Ascending aorta (tissue), 2 donors: ENCODE measurements at regions not wholly inside any gene's neighbourhood (a gene's known extent, or its start where the extent isn't known, plus 50 kb on each side); places are given as distances from the start of the nearest gene placed in this dataset.

Source experiments
- DNase-seq, 2 donors: peaks; one replicate each; pipeline ENCODE4 v3.0.0-alpha.2; 2019; ENCODE audit warnings: low spot score in 2 of 2
- H3K27ac ChIP-seq, 2 donors: fragments of 200-600 bp; sonication (generic); one replicate each; pipeline ENCODE4 v1.5.1; 2016 to 2017; ENCODE audit warnings: mild to moderate bottlenecking in 1 of 2
- H3K27me3 ChIP-seq: fragments of 200-600 bp; sonication (generic); one replicate; pipeline ENCODE4 v1.5.1; 2017
- H3K36me3 ChIP-seq, 2 donors: fragments of 200-600 bp; sonication (generic); one replicate each; pipeline ENCODE4 v1.5.1; 2016
- H3K4me1 ChIP-seq, 2 donors: fragments of 200-600 bp; sonication (generic); one replicate each; pipeline ENCODE4 v1.5.1; 2016 to 2017; ENCODE audit warnings: mild to moderate bottlenecking in 1 of 2
- H3K4me3 ChIP-seq, 2 donors: fragments of 200-600 bp; sonication (generic); one replicate each; pipeline ENCODE4 v1.5.1; 2016 to 2017; ENCODE audit warnings: mild to moderate bottlenecking in 1 of 2
- H3K9me3 ChIP-seq, 2 donors: fragments of 200-600 bp; sonication (generic); one replicate each; pipeline ENCODE4 v1.5.1; 2016
- intact Hi-C: fragments of 100-400 bp; cut with DNase I; formaldehyde crosslinking; loops from one replicate; pipeline ENCODE4 v1.15.1; 2023
- TF ChIP-seq, protein P1 (sequence below), 3 experiments: fragments of 200-600 bp in 2 of 3; fragments of 450-650 bp in 1 of 3; sonication (generic) in 2 of 3; IDR thresholded peaks; one replicate each; pipeline ENCODE4 v1.5.1; 2016 to 2019; ENCODE audit warnings: antibody characterized with exemption in 3 of 3, mild to moderate bottlenecking in 1 of 3, moderate library complexity in 1 of 3

DNA sequence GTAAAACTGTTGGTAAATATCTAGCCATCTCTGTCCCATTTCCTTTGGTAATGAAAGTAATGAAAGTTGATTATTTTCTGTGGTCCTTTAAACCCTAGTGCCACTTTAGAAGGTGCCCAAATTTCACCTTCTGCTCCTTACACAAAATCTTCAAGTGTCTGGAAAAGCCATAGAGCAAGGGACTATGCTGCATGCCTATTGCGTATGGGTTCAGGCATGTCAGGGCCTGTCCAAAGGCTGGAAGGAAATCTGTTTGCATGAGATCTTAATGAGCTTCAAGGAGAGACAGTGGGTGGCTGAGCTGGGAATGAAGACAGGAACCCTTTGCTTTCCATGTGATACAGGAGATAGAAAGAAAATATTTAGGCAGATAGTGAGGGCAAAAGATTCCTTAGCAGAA is 66.6 kb upstream of the CCN6 start:
- no peaks in the 10 kb centered on the region for H3K4me1 ChIP-seq
- no peak overlapping the region for H3K4me3 ChIP-seq
- H3K27me3 ChIP-seq: no peaks in the 10 kb centered on the region
- intact Hi-C loops: no loop called here
- no peaks in the 10 kb centered on the region for H3K9me3 ChIP-seq
- no peak overlapping the region for H3K27ac ChIP-seq
- TF ChIP-seq, protein P1, sequence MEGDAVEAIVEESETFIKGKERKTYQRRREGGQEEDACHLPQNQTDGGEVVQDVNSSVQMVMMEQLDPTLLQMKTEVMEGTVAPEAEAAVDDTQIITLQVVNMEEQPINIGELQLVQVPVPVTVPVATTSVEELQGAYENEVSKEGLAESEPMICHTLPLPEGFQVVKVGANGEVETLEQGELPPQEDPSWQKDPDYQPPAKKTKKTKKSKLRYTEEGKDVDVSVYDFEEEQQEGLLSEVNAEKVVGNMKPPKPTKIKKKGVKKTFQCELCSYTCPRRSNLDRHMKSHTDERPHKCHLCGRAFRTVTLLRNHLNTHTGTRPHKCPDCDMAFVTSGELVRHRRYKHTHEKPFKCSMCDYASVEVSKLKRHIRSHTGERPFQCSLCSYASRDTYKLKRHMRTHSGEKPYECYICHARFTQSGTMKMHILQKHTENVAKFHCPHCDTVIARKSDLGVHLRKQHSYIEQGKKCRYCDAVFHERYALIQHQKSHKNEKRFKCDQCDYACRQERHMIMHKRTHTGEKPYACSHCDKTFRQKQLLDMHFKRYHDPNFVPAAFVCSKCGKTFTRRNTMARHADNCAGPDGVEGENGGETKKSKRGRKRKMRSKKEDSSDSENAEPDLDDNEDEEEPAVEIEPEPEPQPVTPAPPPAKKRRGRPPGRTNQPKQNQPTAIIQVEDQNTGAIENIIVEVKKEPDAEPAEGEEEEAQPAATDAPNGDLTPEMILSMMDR (IDR thresholded peaks at IDR 0.05): no peak
- H3K36me3 ChIP-seq: no peaks in the 10 kb centered on the region
- no peak for DNase-seq

GRCh38 chr6:111988926-111989325 is 65.0 kb upstream of the CCN6 start:
- H3K27me3 ChIP-seq: no peaks in the 10 kb centered on the region
- no peak overlapping the region for H3K4me3 ChIP-seq
- TF ChIP-seq, protein P1 (IDR thresholded peaks at IDR 0.05): no peak
- intact Hi-C loops: no loop called here
- H3K36me3 ChIP-seq: no peaks in the 10 kb centered on the region
- H3K9me3 ChIP-seq: no peaks in the 10 kb centered on the region
- no peak for DNase-seq
- no peak overlapping the region for H3K27ac ChIP-seq
- H3K4me1 ChIP-seq: no peaks in the 10 kb centered on the region

GRCh38 chr6:111989743-111990142 is 64.2 kb upstream of the CCN6 start:
- Histone ChIP-seq H3K27me3 (no peaks in the 10 kb centered on the region), H3K4me3 (no peak overlapping the region), H3K4me1 (no peaks in the 10 kb centered on the region), H3K9me3 (no peaks in the 10 kb centered on the region), H3K36me3 (no peaks in the 10 kb centered on the region), H3K27ac (no peak overlapping the region)
- TF ChIP-seq, protein P1 (IDR thresholded peaks at IDR 0.05): no peak
- intact Hi-C loops: no loop called here
- no peak for DNase-seq

- DNase-seq: no peak
- no peak overlapping the region for H3K27ac ChIP-seq
- TF ChIP-seq, protein P1 (IDR thresholded peaks at IDR 0.05): no peak
- H3K9me3 ChIP-seq: no peaks in the 10 kb centered on the region
- no peak overlapping the region for H3K4me3 ChIP-seq
- no peaks in the 10 kb centered on the region for H3K27me3 ChIP-seq
- no peaks in the 10 kb centered on the region for H3K36me3 ChIP-seq
- no peaks in the 10 kb centered on the region for H3K4me1 ChIP-seq
- intact Hi-C loops: no loop called here
Measured at GRCh38 chr6:111990214-111990613, 63.7 kb upstream of the CCN6 start.

- DNase-seq: no peak
- Histone ChIP-seq H3K4me1 (no peaks in the 10 kb centered on the region), H3K9me3 (no peaks in the 10 kb centered on the region), H3K36me3 (no peaks in the 10 kb centered on the region), H3K27ac (no peak overlapping the region), H3K27me3 (no peaks in the 10 kb centered on the region), H3K4me3 (no peak overlapping the region)
- intact Hi-C loops: no loop called here
- TF ChIP-seq, protein P1 (IDR thresholded peaks at IDR 0.05): no peak
Measured at GRCh38 chr6:111992851-111993250, 61.1 kb upstream of the CCN6 start.

GRCh38 chr6:111993342-111993741 is 60.6 kb upstream of the CCN6 start:
- no peak overlapping the region for H3K27ac ChIP-seq
- intact Hi-C loops: no loop called here
- no peaks in the 10 kb centered on the region for H3K27me3 ChIP-seq
- no peak overlapping the region for H3K4me3 ChIP-seq
- TF ChIP-seq, protein P1 (IDR thresholded peaks at IDR 0.05): no peak
- DNase-seq: no peak
- H3K9me3 ChIP-seq: no peaks in the 10 kb centered on the region
- H3K4me1 ChIP-seq: no peaks in the 10 kb centered on the region
- no peaks in the 10 kb centered on the region for H3K36me3 ChIP-seq
